DOHH2 (cell line): ENCODE measurements at regions not wholly inside any gene's neighbourhood (a gene's known extent, or its start where the extent isn't known, plus 50 kb on each side); places are given as distances from the start of the nearest gene placed in this dataset.

ENCODE experiments used
- EZH2phosphoT487 ChIP-seq: fragments of 200-600 bp; sonication (generic); IDR thresholded peaks from 2 replicates; pipeline ENCODE4 v1.6.1; 2017; ENCODE audit warnings: borderline replicate concordance, mild to moderate bottlenecking, antibody characterized with exemption, low read length, moderate library complexity, mixed read lengths
- TF ChIP-seq, protein P1 (sequence below): fragments of 200-600 bp; sonication (generic); IDR thresholded peaks from one replicate; pipeline ENCODE4 v1.5.1; 2014; ENCODE audit warnings: antibody characterized with exemption, mild to moderate bottlenecking, low read depth, low read length; ENCODE audit not compliant: poor library complexity, severe bottlenecking

GRCh38 chr1:233561708-233562426 is 52.0 kb upstream of the KCNK1 start:
- TF ChIP-seq, protein P1, sequence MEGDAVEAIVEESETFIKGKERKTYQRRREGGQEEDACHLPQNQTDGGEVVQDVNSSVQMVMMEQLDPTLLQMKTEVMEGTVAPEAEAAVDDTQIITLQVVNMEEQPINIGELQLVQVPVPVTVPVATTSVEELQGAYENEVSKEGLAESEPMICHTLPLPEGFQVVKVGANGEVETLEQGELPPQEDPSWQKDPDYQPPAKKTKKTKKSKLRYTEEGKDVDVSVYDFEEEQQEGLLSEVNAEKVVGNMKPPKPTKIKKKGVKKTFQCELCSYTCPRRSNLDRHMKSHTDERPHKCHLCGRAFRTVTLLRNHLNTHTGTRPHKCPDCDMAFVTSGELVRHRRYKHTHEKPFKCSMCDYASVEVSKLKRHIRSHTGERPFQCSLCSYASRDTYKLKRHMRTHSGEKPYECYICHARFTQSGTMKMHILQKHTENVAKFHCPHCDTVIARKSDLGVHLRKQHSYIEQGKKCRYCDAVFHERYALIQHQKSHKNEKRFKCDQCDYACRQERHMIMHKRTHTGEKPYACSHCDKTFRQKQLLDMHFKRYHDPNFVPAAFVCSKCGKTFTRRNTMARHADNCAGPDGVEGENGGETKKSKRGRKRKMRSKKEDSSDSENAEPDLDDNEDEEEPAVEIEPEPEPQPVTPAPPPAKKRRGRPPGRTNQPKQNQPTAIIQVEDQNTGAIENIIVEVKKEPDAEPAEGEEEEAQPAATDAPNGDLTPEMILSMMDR: no peak
- no peak for TF ChIP-seq EZH2phosphoT487
